Endodermal cell (in vitro differentiated cells): ENCODE measurements at regions not wholly inside any gene's neighbourhood (a gene's known extent, or its start where the extent isn't known, plus 50 kb on each side); places are given as distances from the start of the nearest gene placed in this dataset.

Experiments used
- DNase-seq: peaks from one replicate; pipeline ENCODE4 v3.0.0-alpha.2; 2017
- H3K27ac ChIP-seq: 2 replicates; pipeline ENCODE4 v1.5.1; 2013; ENCODE audit warnings: mild to moderate bottlenecking, low read depth, low read length, moderate library complexity
- H3K27me3 ChIP-seq: 2 replicates; pipeline ENCODE4 v1.6.1; 2013; ENCODE audit warnings: mild to moderate bottlenecking, low read length, moderate library complexity; ENCODE audit not compliant: insufficient read depth, control insufficient read depth, poor library complexity, severe bottlenecking
- H3K36me3 ChIP-seq: 2 replicates; pipeline ENCODE4 v1.7.0; 2013; ENCODE audit warnings: mild to moderate bottlenecking, low read length, moderate library complexity; ENCODE audit not compliant: control insufficient read depth, insufficient read depth
- H3K4me1 ChIP-seq: one replicate; pipeline ENCODE4 v1.7.0; 2013; ENCODE audit warnings: low read length; ENCODE audit not compliant: control insufficient read depth, insufficient read depth
- H3K4me3 ChIP-seq: 2 replicates; pipeline ENCODE4 v1.5.1; 2013; ENCODE audit warnings: mild to moderate bottlenecking, low read length, moderate library complexity
- H3K9ac ChIP-seq: 2 replicates; pipeline ENCODE4 v1.6.1; 2013; ENCODE audit warnings: mild to moderate bottlenecking, low read length, moderate library complexity; ENCODE audit not compliant: poor library complexity, severe bottlenecking; ENCODE audit errors: extremely low read depth
- H3K9me3 ChIP-seq: 2 replicates; pipeline ENCODE4 v1.6.1; 2013; ENCODE audit warnings: mild to moderate bottlenecking, low read length, moderate library complexity; ENCODE audit not compliant: control insufficient read depth
- H3K27ac Mint-ChIP-seq: 2 replicates; pipeline ENCODE4 v1.8.0; 2020; ENCODE audit warnings: mixed read lengths
- H3K27me3 Mint-ChIP-seq: 2 replicates; pipeline ENCODE4 v1.8.0; 2021; ENCODE audit warnings: mild to moderate bottlenecking, mixed read lengths; ENCODE audit not compliant: insufficient read depth
- H3K36me3 Mint-ChIP-seq: 2 replicates; pipeline ENCODE4 v1.8.0; 2020; ENCODE audit warnings: low read depth, mixed read lengths
- H3K4me1 Mint-ChIP-seq: 2 replicates; pipeline ENCODE4 v1.8.0; 2020; ENCODE audit warnings: mixed read lengths
- H3K4me3 Mint-ChIP-seq: 2 replicates; pipeline ENCODE4 v1.8.0; 2020; ENCODE audit warnings: mild to moderate bottlenecking, moderate library complexity, mixed read lengths
- H3K9me3 Mint-ChIP-seq: 2 replicates; pipeline ENCODE4 v1.8.0; 2020; ENCODE audit warnings: mild to moderate bottlenecking, mixed read lengths
- WGBS, 2 experiments: methylation state at CpG; one replicate each; pipeline versions ENCODE4 v1.1.5 to v1.1.7; 2013; ENCODE audit warnings: missing lambda C conversion rate in 2 of 2, mixed read lengths in 1 of 2; ENCODE audit not compliant: insufficient coverage in 1 of 2, insufficient read length in 1 of 2; 5-methylcytosine and 5-hydroxymethylcytosine counted together
- TF ChIP-seq, protein P1 (sequence below): fragments of 200-600 bp; sonication (generic); conservative IDR thresholded peaks from 2 replicates; pipeline ENCODE4 v1.5.0; 2021; ENCODE audit warnings: antibody characterized with exemption, mild to moderate bottlenecking

DNA sequence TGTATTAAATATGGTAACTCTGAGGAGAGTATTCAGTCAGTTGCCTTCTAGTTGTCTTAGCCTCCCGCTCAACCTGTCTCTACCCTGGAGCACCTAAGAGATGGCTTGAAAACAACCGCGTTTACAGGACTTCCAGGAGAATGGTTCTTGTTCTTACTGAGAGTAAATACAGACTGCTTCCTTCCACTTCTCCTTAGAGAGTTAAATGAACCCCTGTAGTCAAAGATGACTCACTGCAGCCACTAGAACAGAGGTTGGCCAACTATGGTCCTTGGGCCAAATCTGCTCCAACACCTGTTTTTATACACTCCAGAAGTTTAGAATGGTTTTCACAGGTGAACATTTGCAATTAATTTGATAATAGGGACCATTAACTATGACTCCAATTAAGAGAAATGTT, 60.1 kb upstream of the ASB17 start:
- H3K4me1 Mint-ChIP-seq: no peaks in the 10 kb centered on the region
- Histone ChIP-seq H3K4me3 (no peak overlapping the region), H3K36me3 (no peaks in the 10 kb centered on the region), H3K27ac (no peak overlapping the region), H3K9ac (no peak overlapping the region), H3K27me3 (peaks cover 11% of the 10 kb centered on the region), H3K4me1 (no peaks in the 10 kb centered on the region), H3K9me3 (no peaks in the 10 kb centered on the region)
- H3K27me3 Mint-ChIP-seq: peaks cover 5% of the 10 kb centered on the region
- no peaks in the 10 kb centered on the region for H3K9me3 Mint-ChIP-seq
- no peak overlapping the region for H3K27ac Mint-ChIP-seq
- WGBS, 2 experiments: 56 to 61% methylated on average over 3 of the region's 3 CpGs
- H3K4me3 Mint-ChIP-seq: no peak overlapping the region
- no peaks in the 10 kb centered on the region for H3K36me3 Mint-ChIP-seq
- DNase-seq: no peak
- TF ChIP-seq, protein P1, sequence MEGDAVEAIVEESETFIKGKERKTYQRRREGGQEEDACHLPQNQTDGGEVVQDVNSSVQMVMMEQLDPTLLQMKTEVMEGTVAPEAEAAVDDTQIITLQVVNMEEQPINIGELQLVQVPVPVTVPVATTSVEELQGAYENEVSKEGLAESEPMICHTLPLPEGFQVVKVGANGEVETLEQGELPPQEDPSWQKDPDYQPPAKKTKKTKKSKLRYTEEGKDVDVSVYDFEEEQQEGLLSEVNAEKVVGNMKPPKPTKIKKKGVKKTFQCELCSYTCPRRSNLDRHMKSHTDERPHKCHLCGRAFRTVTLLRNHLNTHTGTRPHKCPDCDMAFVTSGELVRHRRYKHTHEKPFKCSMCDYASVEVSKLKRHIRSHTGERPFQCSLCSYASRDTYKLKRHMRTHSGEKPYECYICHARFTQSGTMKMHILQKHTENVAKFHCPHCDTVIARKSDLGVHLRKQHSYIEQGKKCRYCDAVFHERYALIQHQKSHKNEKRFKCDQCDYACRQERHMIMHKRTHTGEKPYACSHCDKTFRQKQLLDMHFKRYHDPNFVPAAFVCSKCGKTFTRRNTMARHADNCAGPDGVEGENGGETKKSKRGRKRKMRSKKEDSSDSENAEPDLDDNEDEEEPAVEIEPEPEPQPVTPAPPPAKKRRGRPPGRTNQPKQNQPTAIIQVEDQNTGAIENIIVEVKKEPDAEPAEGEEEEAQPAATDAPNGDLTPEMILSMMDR: no peak

DNA sequence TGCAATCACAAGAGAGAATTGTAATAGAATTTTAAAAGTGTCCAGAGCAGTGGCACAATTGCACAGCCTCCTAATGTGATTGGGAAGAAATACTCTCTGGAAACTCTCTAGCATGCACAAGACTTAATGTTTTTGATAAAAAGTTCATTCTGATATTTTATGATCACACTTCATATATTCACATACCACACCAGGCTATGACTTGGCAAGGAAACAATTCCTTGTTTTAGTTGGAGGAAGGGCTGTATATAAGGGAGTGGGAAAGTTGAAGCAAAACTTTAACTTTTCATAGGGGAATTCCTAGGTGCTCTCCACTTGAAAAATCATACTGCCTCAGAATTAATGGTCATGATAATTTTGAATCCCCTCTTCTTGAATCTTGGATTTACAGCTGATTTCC, 61.5 kb upstream of the ASB17 start:
- Mint-ChIP-seq H3K9me3 (no peaks in the 10 kb centered on the region), H3K4me1 (no peaks in the 10 kb centered on the region), H3K4me3 (no peak overlapping the region), H3K27ac (no peak overlapping the region), H3K36me3 (no peaks in the 10 kb centered on the region), H3K27me3 (no peaks in the 10 kb centered on the region)
- H3K9me3 ChIP-seq: peaks cover 8% of the 10 kb centered on the region
- no peaks in the 10 kb centered on the region for H3K4me1 ChIP-seq
- no peaks in the 10 kb centered on the region for H3K36me3 ChIP-seq
- H3K27ac ChIP-seq: no peak overlapping the region
- TF ChIP-seq, protein P1: no peak
- H3K27me3 ChIP-seq: peaks cover 11% of the 10 kb centered on the region
- no peak overlapping the region for H3K4me3 ChIP-seq
- DNase-seq: no peak
- H3K9ac ChIP-seq: no peak overlapping the region

DNA sequence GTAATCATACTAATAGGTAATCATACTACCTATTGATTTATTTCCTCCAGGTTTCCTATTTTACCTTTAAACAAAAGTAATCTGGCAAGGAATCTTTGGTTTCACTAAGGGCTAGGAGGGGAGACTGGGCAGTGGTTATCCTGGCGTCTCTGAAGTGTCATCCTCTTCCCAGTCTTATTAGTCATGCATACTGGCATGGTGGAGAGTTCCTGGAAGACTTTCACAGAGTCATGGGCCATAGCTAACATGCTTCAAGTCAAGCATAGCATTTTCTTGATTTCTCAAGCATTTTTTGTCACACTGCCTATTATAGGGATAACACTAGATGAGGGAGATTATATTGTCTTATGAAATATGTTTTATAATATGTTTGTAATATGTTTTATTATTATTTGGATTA, 64.0 kb upstream of the ASB17 start:
- Mint-ChIP-seq H3K4me1 (no peaks in the 10 kb centered on the region), H3K27ac (no peak overlapping the region), H3K27me3 (no peaks in the 10 kb centered on the region), H3K9me3 (peaks cover 2% of the 10 kb centered on the region), H3K4me3 (no peak overlapping the region), H3K36me3 (no peaks in the 10 kb centered on the region)
- Histone ChIP-seq H3K4me3 (no peak overlapping the region), H3K36me3 (no peaks in the 10 kb centered on the region), H3K9me3 (peaks cover 20% of the 10 kb centered on the region), H3K9ac (no peak overlapping the region), H3K4me1 (no peaks in the 10 kb centered on the region), H3K27ac (no peak overlapping the region), H3K27me3 (no peaks in the 10 kb centered on the region)
- TF ChIP-seq, protein P1: no peak
- 71 to 82% methylated on average over 1 of the region's 1 CpG for WGBS, 2 experiments
- DNase-seq: no peak
